ENCODE measurements at regions not wholly inside any gene's neighbourhood (a gene's known extent, or its start where the extent isn't known, plus 50 kb on each side); places are given as distances from the start of the nearest gene placed in this dataset.

DNA sequence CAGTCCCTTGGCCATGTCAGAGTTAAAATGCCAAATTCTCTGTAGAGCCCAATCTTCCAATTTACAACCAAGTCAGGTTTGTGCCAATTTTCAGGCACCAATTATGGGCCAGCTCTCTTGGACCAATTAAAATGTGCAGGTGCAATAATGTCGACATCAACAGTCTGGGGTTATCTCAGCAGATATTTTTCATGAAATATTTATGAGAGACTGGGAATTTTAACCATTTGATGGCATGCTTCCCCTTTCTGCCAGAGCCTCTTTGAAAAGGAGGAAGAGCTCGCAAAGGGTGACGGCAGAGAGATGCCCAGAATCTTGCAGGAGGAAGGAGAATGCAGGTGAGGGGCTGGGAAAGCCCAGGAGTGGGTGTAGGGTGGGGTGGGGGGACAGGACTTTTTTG is 100.8 kb upstream of the SYT13 start:
- TF ChIP-seq ZFX (IDR thresholded peaks at IDR 0.05) = no peak
- TF ChIP-seq, protein P1, sequence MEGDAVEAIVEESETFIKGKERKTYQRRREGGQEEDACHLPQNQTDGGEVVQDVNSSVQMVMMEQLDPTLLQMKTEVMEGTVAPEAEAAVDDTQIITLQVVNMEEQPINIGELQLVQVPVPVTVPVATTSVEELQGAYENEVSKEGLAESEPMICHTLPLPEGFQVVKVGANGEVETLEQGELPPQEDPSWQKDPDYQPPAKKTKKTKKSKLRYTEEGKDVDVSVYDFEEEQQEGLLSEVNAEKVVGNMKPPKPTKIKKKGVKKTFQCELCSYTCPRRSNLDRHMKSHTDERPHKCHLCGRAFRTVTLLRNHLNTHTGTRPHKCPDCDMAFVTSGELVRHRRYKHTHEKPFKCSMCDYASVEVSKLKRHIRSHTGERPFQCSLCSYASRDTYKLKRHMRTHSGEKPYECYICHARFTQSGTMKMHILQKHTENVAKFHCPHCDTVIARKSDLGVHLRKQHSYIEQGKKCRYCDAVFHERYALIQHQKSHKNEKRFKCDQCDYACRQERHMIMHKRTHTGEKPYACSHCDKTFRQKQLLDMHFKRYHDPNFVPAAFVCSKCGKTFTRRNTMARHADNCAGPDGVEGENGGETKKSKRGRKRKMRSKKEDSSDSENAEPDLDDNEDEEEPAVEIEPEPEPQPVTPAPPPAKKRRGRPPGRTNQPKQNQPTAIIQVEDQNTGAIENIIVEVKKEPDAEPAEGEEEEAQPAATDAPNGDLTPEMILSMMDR (conservative IDR thresholded peaks at IDR 0.05) = no peak
- no peak overlapping the region for H3K27ac ChIP-seq

DNA sequence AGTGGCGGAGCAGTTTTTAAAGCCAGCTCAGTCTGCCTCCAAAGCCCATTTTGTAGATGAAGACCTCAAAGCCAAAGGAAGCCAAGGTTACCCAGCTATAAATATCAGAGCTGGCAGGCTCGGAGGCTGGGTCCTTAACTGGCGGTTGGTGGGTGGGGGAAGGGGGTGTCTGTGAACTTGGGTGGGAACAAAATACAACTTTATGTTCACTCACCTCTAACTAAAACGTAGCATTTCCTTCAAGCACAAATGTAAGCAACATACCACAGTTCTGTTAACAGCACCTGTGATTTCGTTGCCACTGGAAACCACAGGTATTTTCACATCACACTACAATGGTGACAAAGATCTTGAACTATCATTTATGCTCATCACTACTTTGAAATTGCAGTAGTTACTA is 99.7 kb upstream of the SYT13 start:
- H3K27ac ChIP-seq = no peak overlapping the region
- TF ChIP-seq, protein P1 (conservative IDR thresholded peaks at IDR 0.05) = no peak
- no peak for TF ChIP-seq ZFX (IDR thresholded peaks at IDR 0.05)

DNA sequence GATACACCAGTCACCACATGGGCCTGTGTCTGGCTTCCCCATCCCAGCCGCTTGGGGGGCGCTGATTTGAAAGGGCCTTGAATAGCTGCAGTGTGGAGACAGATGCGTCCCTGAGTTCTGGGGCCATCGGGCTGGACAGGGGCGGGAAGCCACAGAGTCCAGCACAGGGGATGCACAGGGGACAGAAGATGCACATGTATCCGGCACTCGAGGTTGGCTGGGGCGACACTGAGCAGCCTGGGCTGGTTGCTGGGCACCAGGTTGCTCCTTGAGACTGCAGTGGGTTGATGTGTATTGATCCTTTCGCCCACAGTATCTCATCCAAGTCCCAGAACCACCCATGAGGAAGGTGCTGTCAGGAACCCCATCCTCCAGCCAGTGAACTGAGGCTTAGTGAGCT is 99.3 kb upstream of the SYT13 start:
- TF ChIP-seq, protein P1 (conservative IDR thresholded peaks at IDR 0.05) = no peak
- TF ChIP-seq ZFX (IDR thresholded peaks at IDR 0.05) = no peak
- no peak overlapping the region for H3K27ac ChIP-seq

DNA sequence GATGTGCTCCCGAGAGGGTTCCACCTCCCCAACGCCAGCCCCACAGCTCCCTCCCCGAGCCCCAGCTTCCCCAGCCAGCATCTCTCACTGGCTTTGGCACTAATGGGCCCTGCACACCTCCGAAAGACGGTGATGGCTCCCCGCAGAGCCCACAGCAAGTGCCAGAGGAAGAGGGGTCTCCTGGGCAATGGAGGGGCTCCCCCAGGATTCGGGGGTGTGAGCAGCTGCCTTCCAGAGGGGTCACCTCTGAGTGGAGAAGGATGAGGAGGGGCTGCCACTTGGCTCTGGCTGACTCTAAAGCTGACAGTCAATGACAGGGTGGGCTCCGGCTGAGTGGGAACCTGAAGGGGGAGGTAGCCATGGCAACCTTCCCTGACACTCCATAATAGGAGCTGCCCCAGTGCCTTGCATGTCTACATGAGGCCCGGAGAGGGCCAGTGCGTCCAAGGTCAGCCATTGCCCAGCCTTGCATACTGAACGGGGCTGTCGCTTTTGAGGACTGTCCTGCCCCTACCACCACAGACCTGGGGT is 98.6 kb upstream of the SYT13 start:
- no peak overlapping the region for H3K27ac ChIP-seq
- TF ChIP-seq ZFX (IDR thresholded peaks at IDR 0.05) = no peak
- TF ChIP-seq, protein P1 (conservative IDR thresholded peaks at IDR 0.05) = no peak

DNA sequence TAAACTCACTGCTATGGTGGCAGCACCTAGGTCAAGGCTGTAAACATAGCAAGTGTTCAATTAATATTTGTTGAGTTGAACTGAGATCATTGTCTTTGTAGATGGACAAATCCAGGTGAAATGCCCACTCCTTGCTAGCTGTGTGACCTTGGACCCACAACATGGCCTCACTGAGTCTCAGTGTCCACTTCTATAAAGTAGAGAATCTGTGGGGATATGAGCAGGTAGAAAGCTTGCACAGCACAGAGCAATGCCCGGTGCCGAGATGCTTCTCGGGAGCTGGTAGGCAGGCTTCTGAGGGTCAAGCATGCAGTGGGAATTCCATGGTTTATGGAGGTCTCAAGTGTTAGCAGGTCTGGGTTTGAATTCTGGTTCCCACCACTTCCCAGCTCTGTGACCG is 97.9 kb upstream of the SYT13 start:
- TF ChIP-seq ZFX (IDR thresholded peaks at IDR 0.05) = no peak
- TF ChIP-seq, protein P1 (conservative IDR thresholded peaks at IDR 0.05) = no peak
- H3K27ac ChIP-seq = no peak overlapping the region

DNA sequence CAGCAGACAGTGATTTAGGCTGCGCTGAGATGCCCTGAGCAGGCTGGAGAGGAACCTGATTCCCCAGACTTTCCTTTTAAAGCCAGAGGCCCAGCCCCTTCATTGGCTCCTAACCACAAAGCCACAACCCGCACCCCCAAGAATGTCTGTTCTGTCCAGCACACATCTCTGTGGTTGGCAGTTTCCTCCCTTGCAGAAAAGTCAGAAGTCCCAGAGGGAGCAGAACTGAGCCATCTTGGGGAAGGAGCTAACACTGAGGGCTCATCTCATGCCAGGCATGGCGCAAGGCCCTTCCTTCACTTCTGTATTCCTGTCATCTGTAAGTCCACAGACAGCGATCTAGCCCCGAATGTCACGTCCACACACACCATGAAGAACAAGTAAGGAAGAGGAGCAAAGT is 97.1 kb upstream of the SYT13 start:
- no peak for TF ChIP-seq ZFX (IDR thresholded peaks at IDR 0.05)
- TF ChIP-seq, protein P1 (conservative IDR thresholded peaks at IDR 0.05) = no peak
- H3K27ac ChIP-seq = no peak overlapping the region

DNA sequence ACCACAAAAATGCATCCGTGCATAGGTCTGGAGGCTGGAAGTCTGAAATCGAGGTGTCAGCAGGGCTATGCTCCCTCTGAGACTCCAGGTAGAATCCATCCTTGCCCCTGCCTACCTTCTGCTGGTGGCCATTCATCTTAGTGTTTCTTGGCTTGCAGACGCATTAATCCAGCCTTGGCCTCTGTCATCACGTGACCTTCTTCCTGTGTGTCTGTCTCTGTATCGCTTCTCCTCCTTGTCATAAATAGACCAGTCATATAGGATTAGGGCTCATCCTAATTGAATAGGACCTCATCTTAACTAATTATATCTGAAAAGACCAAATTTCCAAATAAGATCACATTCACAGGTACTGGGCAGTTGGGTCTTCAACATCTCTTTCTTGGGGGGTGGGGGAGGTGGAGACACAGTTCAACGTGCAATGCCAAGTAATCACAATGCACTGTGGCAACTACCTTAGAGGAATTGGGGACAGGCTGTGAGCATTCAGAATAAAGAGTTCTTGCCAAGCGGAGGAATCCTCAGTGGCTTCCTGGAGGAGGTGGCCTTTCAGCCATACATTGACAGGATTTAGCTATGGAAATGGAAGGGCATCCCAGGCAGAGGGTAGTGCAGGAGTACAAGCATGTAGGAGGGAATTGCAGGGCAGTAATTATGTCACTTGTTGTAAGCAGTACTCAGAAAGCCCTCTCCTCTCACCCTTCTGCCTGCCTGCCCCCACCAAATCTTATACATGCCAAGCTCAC is 96.2 kb upstream of the SYT13 start:
- TF ChIP-seq, protein P1 (conservative IDR thresholded peaks at IDR 0.05) = no peak
- TF ChIP-seq ZFX (IDR thresholded peaks at IDR 0.05) = no peak
- H3K27ac ChIP-seq = no peak overlapping the region

Measured in C4-2B (cell line).